NCI-H774 (cell line): ENCODE measurements at regions not wholly inside any gene's neighbourhood (a gene's known extent, or its start where the extent isn't known, plus 50 kb on each side); places are given as distances from the start of the nearest gene placed in this dataset.
"Not testable (repeated sequence)": the region's sequence is repeated elsewhere in the genome, so short reads cannot be mapped to it uniquely, and the experiment has no call there.

ENCODE experiments used
- DNase-seq: peaks from one replicate; lab custom pipeline; 2025; lab: John Stamatoyannopoulos, UW

DNA sequence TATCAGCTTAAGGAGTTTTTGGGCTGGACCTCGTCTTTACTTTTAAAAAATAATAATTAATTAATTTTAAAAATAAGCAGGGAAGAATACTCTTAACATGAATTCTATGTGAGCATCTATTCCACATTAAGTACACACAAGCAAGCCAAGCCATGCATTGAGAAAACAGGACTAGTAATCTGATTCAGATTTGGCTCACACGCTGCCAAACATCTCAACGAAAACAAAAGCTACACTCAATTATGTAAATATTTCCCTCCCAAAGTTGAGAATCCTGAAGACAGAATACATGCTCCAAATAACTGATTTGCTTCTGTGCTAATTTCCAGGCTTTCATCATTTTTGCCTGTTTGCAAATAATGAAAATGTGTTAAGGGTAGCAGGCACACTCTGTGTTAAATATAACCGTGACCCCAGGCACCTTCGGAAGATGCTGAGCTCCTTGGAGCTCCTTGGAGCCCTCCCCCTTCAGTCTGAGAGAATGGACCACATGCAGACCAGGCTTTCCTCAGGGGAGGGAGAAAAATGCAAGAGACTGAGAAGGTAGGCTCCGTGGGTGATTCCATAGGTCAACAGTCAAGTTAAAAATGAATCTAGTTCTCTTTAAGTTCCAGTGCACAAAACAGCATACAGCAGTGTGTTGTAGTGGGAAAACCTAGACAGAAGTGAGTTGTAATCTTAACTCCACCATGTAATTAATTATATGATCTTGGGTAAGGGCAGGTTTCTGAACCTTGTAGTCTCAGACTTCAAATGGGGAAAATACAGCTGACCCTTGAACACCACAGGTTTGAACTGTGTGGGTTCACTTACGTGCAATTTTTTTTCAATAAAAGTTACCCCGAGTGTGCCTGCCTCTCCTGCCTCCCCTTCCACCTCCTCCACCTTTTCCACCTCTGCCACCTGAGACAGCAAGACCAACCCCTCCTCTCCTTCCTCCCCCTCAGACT is 161.3 kb upstream of the RREB1 start:
- DNase-seq, result no peak

- DNase-seq, result no peak
Measured at GRCh38 chr6:6950373-6951145, 157.2 kb upstream of the RREB1 start.

GRCh38 chr6:6951355-6951754 is 156.4 kb upstream of the RREB1 start:
- no peak for DNase-seq

GRCh38 chr6:6952484-6952883 is 155.3 kb upstream of the RREB1 start:
- no peak for DNase-seq

GRCh38 chr6:6952927-6953326 is 154.8 kb upstream of the RREB1 start:
- not testable (repeated sequence) for DNase-seq

DNA sequence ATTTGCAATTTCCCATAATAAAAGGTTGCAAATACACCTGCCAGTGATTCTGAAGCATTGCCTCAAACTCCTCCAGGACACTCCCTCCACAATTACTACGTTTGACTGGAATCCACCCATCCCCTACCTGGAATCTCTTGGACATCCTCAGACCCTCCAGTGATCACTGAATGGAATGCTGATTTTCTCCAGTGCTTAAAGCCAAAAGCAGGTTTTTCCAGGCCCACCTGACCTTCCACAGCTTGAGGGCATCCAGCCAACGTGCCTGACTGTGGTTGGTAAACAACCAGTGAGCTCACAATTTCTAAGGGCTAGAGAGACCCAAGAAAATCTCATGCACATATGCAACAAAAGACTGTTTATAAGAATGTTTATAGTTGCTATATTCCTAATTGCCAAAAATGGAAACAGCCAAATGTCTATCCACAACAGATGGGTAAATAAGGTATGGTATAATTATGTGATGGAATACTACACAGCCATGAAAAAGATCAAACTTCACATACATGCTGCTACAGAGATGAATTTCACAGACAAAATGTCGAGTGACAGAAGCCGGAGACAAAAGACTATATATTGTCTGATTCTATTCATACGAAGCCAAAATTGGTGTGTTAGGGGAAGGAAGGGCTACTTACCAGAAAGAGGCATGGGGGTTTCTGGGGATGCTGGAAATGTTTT is 147.1 kb upstream of the RREB1 start:
- peak; percentile 28 for DNase-seq

GRCh38 chr6:6962086-6962485 is 145.7 kb upstream of the RREB1 start:
- DNase-seq, result no peak

DNA sequence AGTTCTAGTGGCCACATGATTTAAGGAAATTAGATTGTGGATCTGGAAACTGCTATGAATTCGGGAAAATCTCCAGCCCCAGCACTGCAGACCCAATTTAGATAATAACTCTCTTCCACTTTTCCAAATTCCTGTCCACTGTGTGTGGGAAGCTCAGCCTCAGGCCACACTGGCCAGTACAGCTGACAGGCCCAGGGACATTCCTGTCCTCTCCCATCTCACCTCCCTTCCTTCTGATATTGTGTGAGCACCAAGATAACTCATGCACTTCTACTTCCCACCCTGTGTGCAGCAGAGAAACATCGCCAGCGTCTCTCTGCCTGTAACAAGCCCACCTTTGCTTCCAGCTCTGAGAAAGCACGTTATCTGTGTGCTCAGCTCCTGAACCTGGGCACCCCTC is 145.1 kb upstream of the RREB1 start:
- DNase-seq, result no peak

DNA sequence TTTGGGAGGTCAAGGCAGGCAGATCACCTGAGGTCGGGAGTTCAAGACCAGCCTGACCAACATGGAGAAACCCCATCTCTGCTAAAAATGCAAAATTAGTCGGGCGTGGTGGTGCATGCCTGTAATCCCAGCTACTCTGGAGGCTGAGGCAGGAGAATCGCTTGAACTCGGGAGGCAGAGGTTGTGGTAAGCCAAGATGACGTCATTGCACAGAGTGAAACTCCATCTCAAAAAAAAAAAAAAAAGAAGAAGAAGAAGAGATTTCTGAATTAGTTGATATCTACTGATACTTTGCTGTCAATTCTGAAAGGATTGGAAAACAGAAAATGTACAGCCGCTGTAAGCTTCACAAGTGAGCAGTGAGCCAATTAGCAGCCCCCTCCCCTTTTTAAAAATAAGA is 144.4 kb upstream of the RREB1 start:
- DNase-seq, result not testable (repeated sequence)

GRCh38 chr6:6964675-6965074 is 143.1 kb upstream of the RREB1 start:
- DNase-seq, result no peak

GRCh38 chr6:6966127-6966526 is 141.6 kb upstream of the RREB1 start:
- DNase-seq, result no peak

DNA sequence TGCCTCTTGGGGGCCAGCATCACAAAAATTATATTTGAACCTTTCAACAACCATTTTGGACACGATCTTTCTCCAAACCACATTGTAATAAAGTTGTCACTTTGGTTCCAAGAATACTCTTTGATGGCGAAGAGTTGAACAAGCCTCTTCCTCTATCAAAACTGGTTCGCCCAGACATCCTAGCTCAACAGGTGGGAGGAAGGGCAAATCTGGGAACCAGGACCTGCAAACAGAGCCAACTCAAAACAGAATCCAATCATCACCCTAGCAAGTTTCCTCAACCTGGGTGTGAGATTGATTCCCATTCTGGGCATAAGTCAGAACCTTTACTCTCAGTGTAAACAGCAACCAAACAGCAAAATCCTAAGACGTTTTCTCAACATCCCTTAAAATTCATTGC is 141.2 kb upstream of the RREB1 start:
- no peak for DNase-seq

DNA sequence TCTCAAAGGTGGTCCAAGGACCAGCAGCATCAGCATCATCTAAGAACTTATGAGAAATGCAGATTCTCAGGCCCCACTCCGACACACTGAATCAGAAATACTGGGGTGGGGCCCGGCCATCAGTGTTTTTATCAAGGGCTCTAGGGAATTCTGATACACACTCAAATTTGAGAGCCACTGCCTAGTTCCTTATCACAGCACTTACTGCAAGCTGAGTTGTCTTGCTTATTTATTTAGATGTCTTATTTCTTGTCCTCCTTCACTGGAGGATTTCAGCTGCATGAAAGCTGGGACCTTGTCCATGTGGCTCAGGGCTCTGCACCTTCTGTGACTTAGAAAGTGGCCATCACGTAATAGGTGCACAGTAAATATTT is 139.4 kb upstream of the RREB1 start:
- DNase-seq, result no peak

- no peak for DNase-seq
Measured at GRCh38 chr6:6968731-6969552, 138.8 kb upstream of the RREB1 start.

DNA sequence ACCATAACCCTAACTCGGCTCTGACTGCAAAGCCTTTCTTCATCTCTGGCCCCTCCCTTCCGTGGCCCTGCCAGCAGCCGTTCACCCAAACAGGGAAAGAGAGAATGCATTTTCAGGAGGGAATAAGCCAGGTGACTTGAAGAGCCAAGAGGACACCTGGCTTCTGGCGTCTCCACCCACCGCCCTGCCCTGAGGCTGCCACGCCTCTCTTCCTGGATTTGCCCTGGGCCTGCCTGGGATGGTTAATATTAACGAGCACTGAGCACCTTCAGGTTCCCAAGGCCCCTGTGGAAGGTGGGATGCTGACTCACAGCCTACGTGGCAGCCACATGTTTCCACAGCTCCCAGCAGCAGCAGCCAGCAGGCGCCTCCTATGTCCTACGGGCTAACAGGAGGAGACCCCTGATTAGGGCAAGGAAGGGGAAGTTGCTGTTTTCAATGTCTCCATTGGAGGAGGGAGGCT is 138.0 kb upstream of the RREB1 start:
- DNase-seq, result no peak

GRCh38 chr6:6970851-6971250 is 136.9 kb upstream of the RREB1 start:
- no peak for DNase-seq

DNA sequence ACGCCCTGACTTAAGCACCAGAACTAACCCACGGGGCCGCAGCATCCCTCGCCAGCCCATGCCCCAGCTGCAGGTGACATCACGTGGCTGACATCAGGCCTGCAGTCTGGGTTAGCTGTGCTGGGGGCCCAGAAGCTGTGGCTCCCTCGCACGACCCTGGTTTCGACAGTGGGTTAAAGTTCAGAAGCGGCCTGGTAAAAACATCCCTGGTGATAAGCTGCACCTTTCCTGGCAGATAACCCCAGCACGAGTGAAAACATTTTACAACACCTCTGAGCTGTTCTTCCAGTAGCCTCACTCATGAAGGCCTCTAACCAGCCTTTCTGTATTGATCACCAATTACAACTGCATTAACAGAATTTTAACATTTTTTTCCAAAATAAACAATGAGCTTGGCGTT is 136.4 kb upstream of the RREB1 start:
- DNase-seq, result no peak

GRCh38 chr6:6972456-6972855 is 135.3 kb upstream of the RREB1 start:
- no peak for DNase-seq

DNA sequence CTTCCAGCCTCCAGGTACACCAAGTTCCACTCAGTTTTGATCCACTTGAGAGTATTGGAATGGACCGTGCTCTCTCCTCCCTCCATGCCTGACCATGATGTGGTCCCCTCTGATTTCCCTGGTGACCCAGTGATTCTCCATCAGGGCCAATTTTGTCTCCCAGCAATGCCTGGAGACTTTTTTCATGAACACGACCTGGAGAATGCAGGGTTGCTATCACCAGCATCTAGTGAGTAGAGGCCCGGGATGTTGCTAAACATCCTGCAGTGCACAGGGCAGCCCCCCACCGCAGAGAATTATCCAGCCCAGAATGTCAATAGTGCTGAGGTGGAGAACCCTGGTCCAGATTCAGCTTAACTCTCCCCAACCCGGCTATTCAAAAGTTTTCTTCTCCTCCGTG is 134.0 kb upstream of the RREB1 start:
- DNase-seq, result no peak

- peak; percentile 40 for DNase-seq
Measured at GRCh38 chr6:6975459-6976111, 132.2 kb upstream of the RREB1 start.

DNA sequence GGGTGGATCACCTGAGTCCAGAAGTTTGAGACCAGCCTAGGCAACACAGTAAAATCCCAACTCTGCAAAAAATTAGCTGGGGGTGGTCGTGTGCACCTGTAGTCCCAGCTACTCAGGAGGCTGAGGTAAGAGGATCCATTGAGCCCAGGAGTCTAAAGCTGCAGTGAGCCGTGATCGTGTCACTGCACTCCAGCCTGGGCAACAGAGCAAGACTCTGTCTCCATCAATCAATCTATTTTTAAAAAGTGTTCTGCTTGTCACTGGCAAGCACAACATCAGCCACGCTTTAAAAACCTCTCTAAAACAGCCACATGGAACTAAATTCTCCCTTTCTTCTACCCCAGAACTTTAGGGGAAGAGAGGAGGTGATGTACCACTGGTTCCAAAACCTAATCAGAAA is 131.6 kb upstream of the RREB1 start:
- no peak for DNase-seq
